ENCODE measurements at regions not wholly inside any gene's neighbourhood (a gene's known extent, or its start where the extent isn't known, plus 50 kb on each side); places are given as distances from the start of the nearest gene placed in this dataset.
A peak's percentile ranks its signal among the peaks of the same experiment; 100 is the strongest.
"Not testable (repeated sequence)": the region's sequence is repeated elsewhere in the genome, so short reads cannot be mapped to it uniquely, and the experiment has no call there.

GRCh38 chr12:76664731-76665130, 99.2 kb upstream of the ZDHHC17 start:
- DNase-seq (ENCODE audit: low read depth, low spot score): no peak

DNA sequence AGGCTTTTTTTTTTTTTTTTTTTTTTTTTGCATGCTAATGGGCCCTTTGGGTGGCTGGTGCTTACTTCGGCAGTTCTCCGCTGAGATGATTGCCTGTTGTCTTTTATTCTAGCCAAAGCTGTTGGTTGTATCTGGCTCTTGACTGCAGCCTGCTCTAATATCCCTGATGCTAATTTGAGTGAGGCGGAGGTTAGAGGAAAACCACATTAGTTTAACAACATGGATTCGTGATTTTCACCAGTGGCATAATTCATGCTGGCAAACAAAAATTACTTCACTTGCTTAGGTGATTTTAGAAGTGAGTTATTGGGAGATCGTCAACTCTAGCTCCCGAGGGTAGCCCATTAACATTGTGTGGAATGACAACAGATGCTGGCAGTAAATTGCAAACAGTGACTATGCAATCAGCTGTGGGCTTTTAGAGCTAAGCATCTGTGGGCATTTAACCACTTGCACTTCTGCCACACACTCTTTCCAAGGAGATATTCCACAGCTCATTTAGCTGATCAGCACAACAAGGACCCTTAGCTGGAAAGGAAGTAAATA, 97.6 kb upstream of the ZDHHC17 start:
- no peak for DNase-seq (ENCODE audit: low read depth, low spot score)

DNA sequence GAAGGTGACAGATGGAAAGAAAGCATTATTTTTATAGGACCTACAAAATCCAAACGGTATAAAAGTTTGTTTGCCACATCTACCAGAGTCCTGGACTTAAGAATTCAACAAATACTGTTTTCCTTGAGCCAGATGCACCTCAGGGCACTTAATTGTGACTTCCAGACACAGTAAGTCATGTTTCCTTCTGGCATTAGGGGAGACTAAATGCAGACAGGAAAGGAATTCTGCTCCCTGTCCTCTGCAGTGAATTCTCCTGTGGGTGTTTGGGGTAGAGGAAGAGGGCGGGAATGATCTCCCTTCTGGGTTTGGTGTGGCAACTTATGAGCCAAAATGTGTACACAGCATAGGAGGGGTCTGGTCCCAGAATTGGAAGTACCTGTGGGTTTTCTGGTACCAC, 93.9 kb upstream of the ZDHHC17 start:
- DNase-seq (ENCODE audit: low read depth, low spot score): no peak

- DNase-seq (ENCODE audit: low read depth, low spot score): no peak
These were observed 93.1 kb upstream of the ZDHHC17 start for GRCh38 chr12:76670776-76671175.

DNA sequence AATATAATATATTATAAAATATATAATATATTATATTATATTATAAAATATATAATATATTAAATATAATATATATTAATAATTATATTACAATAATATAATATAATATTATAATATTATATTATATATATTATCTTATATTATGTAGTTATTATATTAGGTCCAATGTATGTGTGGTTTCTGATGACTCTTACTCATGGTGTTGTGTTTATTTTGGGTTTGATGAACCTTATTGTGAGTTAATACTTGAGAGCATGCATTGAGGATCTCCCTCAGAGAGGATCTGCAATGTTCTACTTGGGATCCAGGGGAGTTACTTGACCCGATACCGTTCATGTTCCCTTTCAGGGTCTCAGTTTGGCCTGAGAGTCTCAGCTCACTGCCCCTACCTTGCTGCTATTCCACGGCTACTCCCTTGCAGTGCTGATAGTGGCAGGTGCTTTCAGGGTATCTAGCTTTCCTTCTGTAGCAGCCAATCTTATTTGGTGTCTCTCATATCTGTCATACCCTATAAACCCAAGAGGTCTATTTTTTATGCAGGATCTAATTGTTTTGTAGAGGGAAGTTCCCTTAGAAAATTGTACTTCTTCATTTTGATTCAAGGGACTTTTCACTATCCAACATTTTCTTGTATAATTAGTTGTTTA, 89.1 kb upstream of the ZDHHC17 start:
- DNase-seq (ENCODE audit: low read depth, low spot score): no peak

- DNase-seq (ENCODE audit: low read depth, low spot score): not testable (repeated sequence)
These were observed 87.7 kb upstream of the ZDHHC17 start for GRCh38 chr12:76676261-76676660.

GRCh38 chr12:76678992-76679391, 84.9 kb upstream of the ZDHHC17 start:
- no peak for DNase-seq (ENCODE audit: low read depth, low spot score)

GRCh38 chr12:76679778-76680177, 84.1 kb upstream of the ZDHHC17 start:
- no peak for DNase-seq (ENCODE audit: low read depth, low spot score)

DNA sequence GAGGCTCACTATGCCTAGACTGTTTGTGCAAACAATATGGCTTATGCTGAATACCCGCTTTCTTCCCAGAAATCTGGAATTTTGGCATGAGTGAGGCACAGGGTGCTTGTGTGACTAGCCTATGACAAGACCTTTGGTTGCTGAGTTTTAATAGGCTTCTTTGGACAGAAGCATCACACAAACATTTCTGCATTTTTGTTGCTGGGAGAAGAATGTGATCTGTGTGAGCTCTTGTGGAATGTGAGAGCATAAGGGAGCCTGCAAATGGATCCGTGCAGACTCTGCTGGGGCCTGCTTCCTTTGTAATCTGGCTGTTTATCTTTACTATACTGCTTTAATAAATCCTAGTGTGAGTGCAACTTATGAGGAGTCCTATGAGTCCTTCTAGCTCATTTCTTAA, 83.0 kb upstream of the ZDHHC17 start:
- DNase-seq (ENCODE audit: low read depth, low spot score): no peak

GRCh38 chr12:76685246-76685678, 78.7 kb upstream of the ZDHHC17 start:
- DNase-seq (ENCODE audit: low read depth, low spot score): peak; percentile 40

DNA sequence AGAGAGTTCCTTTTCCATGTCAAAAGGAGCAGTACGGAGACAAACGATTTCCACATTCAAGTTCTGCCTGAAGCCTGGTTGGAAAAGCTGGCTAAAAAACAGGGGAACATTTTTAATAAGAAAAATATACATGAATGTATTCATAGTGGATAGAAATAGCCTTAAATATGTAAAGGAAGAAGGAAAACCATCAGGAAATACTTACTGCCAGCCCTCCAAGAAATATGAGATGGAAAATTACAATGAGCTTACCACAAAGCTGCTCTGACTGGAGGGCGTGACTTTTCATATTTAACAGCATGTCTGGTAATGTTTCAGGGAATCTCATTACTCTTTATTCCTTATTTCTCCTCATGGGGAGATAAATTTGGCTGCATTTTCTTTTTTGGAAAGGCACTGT, 75.9 kb upstream of the ZDHHC17 start:
- DNase-seq (ENCODE audit: low read depth, low spot score): no peak

- no peak for DNase-seq (ENCODE audit: low read depth, low spot score)
These were observed 75.3 kb upstream of the ZDHHC17 start for GRCh38 chr12:76688631-76689030.

- DNase-seq (ENCODE audit: low read depth, low spot score): no peak
These were observed 72.8 kb upstream of the ZDHHC17 start for GRCh38 chr12:76690921-76691700.

- DNase-seq (ENCODE audit: low read depth, low spot score): no peak
These were observed 71.1 kb upstream of the ZDHHC17 start for GRCh38 chr12:76692846-76693245.

DNA sequence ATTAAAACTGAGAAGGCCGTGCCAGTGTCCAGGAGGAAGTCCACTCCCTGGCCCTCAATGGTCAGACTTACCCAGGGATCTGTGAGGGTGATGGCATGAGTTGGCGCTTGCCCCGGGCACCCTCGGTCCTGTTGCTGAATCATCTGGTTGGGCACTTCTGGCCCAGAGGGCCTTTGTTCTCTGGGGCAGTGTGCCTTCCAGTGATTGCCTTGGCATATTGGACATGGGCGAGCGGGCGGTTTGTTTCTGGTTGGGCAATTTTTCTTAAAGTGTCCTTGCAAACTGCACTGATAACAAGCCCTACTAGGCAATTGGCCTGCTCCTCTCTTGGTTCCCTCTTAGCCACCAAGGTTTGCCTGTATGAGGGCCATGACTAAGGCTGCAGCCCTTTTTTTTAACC, 69.5 kb upstream of the ZDHHC17 start:
- no peak for DNase-seq (ENCODE audit: low read depth, low spot score)

- DNase-seq (ENCODE audit: low read depth, low spot score): no peak
These were observed 67.7 kb upstream of the ZDHHC17 start for GRCh38 chr12:76696186-76696585.

DNA sequence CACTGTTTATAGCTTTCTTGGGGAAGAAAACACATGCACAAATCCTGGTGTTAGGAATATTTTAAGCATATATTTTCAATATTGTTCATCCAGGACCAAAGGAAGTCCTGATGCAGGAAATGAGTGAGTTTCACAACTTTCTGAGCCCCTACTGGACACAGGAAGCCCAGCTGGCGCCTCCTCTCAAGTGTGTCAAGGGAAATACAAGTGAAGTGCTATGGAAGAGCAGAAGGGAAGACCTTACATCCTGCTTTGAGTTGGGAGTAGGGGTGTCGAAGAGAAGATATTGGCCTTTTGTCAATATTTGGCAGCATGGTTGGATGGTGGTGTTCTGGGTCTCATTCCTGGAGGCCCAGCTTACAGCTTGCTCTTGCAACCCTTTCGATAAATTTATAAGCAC, 66.1 kb upstream of the ZDHHC17 start:
- no peak for DNase-seq (ENCODE audit: low read depth, low spot score)

GRCh38 chr12:76698316-76698715, 65.6 kb upstream of the ZDHHC17 start:
- no peak for DNase-seq (ENCODE audit: low read depth, low spot score)

DNA sequence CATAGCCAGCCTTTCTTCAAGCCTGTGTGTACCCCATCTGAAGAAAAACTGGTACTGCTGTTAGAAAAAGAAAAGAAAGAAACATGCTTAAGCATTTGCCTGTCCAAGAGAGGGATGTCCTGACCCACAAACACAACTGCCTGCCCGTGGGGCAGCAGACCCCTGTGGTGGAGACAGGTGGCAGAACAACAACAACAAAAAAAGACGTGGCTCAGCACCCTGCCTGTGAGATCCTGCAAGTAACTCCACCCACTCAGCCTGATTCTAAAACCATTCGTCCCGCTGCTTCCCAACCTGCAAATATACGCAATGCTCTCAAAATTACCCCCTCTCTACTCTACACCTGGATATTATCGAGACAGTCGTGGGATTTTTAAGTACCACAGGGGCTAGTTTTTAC, 64.9 kb upstream of the ZDHHC17 start:
- no peak for DNase-seq (ENCODE audit: low read depth, low spot score)

GRCh38 chr12:76701690-76702089, 62.2 kb upstream of the ZDHHC17 start:
- DNase-seq (ENCODE audit: low read depth, low spot score): no peak

- no peak for DNase-seq (ENCODE audit: low read depth, low spot score)
These were observed 61.0 kb upstream of the ZDHHC17 start for GRCh38 chr12:76702946-76703345.

DNA sequence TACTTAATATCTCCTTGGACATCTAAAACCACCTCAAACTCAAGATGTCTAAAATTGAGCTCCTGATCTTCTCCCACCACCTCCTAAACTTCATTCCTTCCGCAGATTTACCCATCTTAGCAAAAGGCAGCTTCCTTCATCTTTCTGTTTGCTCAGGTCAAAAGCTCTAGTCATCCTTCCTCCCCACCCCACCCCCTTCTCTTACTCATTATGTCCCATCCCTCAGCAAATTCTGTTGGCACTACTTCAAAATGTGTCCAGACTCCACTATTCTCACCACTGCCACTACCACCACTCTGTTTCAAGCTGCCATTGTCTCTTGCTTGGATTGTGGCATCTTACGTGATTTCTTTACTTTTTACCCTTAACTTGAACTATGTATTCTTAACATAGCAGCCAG, 59.2 kb upstream of the ZDHHC17 start:
- no peak for DNase-seq (ENCODE audit: low read depth, low spot score)

GRCh38 chr12:76706101-76706500, 57.8 kb upstream of the ZDHHC17 start:
- no peak for DNase-seq (ENCODE audit: low read depth, low spot score)

All from iPS DF 19.7 (cell line).